NCI-H187 (cell line): ENCODE measurements at regions not wholly inside any gene's neighbourhood (a gene's known extent, or its start where the extent isn't known, plus 50 kb on each side); places are given as distances from the start of the nearest gene placed in this dataset.
A peak's percentile ranks its signal among the peaks of the same experiment; 100 is the strongest.

Experiments
- DNase-seq, 2 experiments: peaks; one replicate each; lab custom pipeline; 2025; lab: John Stamatoyannopoulos, UW

DNA sequence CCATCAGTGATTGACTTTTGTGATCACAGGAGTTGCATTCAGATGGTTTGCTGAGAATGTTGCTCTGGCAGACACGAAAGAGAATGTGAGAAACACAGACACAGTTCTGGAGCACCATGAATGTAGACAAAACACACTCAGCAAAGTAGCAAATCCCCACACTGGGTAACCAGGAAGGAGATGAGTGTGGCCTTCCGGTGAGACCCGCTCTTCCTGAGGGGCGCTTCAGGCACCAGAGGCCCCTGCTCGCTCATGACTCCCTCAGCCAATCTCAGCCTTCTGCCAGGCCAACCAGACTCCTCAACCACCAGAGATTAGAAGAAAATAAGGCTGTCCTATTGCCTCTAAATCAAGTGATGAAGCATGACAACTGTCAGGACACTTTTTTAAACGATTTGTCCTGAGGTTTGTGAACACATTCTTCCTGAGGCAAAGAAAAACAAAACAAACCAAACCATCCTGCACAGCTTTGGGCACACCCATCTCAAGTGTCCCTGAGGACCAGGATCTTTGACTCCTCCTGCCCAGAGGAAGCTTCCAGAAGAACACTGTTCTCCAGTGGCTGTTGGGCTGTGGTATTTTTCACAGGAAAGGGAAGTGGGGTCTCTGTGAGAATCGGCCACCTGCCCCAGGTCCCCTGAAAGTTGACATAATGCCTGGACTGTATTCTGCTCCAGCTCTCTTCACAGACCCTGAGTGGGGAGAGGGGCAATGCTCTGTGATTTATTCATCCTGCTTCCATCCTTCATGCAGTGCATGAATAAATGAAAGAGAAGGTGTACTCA, 152.8 kb downstream of the BCL11A start:
- DNase-seq: no peak

DNA sequence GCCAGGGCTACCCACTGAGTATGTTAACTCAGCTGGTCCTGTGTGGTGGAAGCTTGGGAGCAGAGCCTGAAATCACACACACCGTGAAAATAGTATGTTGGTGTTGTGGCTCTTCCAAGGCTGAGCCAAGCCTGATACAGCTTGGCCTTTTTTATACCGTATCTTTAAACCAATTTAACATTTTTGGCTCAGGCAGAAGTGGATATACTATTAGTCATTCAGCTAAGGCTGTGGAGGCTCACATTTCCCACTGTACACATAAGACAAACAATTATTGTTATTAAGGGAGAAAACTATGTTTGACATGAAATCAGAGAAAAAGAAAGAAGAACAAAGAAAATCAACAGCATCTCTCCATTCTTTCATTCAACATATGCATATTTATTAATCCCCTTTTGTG, 159.0 kb downstream of the BCL11A start:
- DNase-seq: no peak

DNA sequence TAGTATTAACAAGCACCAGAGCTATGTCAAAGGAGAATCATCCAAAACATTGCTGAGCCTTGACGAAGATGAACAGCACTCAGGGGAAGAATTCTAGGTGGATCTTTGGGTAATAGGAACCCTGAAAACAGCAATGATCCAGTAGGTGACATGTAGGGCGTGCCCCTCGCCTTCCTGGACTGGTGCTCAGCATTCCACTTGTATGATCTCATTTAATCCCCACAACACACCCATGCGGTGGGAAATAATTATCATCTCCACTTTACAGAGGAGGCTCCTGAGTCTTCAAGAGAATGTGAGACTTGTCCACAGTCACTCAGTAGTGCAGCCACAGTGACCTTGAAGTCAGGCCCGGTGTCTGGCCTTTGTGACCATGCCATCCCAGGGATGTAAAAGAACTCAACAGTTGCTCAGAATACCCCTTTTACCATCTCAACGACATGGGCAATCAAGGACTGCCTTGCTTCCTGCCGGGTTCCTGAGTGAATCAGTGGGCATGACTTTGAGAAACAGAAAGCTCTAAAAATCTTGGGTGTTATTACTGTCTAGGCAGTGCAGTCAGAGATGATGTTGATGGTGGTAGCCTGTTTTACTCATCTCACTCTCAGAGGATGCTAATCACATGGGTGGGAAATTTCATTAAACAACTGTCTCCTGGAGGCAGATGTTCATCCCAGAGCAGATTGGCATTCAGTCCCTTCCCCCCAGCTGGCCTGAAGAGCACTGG, 161.6 kb downstream of the BCL11A start:
- no peak for DNase-seq

DNA sequence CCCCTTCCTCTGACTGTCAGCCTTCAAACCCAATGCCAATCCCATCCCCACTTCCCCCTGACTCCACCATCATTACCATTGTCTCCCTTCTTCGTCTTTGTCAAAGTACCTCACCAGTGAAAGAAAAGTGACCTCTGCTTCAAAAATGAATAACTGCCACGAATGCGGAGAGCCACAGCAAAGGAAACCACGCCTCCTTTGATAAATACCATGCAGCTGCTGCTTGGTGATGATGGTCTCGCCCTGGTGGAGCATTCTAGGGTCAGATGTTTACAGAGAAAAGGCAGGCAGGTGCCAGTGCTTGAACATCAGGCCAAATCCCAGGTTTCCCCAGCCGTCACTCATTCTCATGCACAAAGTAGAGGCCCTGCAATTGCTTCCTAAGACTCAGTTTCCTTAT, 162.2 kb downstream of the BCL11A start:
- no peak for DNase-seq

DNA sequence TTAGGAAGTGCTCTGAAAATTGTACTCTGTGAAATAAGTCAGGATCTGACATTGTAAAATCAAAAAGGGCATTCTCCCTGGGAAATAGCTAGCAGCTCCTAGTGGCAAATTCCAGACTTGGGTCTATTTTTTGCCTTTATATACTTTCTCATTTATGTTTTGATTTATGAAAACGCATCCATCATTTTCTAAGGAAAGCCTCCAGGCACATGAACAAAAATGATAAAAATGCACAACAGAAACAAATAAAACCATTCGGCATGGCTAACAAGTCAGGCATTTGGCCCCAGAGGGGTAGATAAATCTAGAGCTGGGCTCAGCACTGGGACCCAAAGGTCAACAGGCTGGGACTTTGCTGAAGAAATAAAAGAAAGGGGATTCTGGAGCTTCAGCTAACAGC, 167.0 kb downstream of the BCL11A start:
- no peak for DNase-seq

DNA sequence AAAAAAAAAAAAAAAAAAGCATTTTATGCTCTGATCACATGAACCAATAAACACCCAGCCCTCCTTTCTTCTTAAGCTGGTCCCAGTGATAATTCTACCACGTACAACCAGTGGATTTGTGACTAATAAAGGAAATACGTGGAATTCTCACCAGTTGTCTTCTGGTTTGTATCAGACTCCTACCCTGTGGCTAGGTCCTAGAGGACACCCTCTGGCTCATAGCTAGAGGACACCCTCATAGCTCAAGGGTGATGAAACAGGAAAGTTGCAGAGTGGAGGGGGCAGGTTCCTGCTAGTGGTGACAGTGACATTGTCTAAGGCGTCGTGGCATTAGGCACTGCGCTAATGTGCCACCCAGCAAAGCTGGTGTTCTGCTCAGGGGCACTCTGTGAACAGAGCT, 167.8 kb downstream of the BCL11A start:
- DNase-seq: no peak

DNA sequence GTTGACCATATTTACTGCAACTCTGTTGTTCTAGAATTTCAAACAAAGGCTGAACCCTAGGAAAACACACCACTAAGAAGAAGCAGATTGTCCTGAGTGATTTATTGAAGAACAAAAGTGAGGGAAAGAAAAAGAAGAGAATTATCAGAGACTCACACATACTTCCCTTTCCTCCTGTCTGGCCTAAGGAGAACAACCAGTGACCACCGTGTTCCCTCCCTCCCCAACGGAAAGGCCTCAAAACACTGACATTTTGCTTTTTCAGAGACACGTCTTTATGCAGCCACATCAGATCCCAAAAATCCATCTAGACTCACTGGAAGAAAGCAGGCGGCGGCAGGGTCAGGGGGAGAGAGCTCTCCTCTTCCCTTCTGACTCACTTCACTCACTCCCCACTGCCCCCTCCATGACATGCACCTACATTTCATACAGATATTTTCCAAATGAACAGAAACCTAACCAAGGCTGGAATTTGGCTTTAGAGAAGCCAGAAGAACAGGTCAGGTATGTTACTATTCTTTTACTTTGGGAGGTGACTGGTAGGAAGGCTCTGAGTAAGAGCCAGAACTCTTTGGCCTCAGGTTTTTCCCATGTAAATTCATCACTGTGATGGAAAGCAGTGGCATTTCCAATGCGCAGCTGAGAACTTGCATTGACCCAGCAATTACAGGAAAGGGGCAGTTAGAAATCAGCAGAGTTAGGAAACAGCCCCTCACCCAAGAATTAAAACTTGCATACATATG, 169.9 kb downstream of the BCL11A start:
- DNase-seq: no peak

DNA sequence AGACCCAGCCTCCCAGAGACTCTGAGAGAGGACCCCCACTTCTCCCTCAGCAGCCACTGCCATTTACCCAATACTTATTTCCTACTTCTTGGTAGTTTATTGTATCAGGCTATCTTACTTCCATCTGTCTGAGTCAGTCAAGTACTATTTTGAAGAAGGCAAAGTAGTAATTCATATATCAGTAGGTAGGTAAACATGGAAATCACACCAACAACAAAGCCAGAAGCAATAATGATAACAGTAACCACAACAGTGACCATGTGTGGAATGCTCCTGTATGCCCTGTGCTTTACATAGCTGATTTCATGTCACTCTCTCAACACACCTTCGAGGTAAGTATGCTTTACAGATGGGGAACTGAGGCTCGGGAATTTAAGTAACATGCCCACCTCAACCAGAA, 173.0 kb downstream of the BCL11A start:
- no peak for DNase-seq

DNA sequence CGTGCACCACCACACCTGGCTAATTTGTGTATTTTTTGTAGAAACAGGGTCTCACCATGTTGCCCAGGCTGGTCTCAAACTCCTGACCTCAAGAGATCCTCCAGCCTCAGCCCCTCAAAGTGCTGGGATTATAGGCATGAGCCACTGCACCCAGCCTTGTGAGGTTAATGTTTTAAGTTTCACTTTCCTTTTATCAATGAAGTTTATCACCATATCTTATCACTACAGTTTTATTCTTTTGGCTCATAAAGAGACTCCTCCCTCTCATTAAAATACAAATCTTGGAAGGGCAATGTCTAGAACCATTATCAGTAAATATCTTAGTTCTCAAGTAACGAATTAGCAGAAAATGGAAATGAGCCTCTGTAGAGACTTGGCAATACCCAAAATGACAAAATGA, 173.8 kb downstream of the BCL11A start:
- no peak for DNase-seq

DNA sequence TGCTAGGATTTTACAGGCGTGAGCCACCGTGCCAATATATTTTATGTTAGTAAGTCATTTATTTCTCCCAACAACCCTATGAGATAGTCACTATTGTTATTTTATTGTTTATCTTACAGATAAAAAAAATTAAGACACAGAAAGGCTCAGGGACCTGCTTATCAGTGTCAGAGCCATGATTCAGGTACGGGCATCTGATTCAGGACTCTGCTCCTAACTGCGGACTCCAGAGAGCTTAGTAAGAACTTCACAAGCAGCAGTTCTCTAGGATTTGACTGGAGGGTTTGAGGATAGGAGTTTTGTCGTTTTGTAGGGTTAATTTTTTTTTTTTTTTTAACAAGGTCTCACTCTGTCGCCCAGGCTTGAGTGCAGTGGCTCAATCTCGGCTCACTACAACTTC, 174.2 kb downstream of the BCL11A start:
- no peak for DNase-seq

DNA sequence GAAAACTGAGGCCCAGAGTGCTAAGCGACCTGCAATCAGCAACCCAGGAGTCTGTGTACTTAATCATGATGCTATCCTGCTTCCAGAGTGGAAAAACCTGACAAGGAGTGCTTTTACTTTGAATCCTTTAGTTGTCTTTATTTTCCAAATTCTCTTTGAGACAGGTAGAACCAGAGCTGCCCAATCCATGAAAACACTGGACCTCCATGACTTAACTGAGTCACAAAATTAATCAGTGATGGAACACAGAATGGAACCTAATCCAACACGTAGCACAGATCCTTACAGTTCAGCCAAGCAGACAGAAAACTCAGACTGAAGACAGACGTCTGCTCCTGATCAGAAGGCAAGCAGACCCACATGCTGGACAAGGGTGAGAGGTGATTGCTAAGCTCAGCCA, 175.6 kb downstream of the BCL11A start:
- DNase-seq: no peak

DNA sequence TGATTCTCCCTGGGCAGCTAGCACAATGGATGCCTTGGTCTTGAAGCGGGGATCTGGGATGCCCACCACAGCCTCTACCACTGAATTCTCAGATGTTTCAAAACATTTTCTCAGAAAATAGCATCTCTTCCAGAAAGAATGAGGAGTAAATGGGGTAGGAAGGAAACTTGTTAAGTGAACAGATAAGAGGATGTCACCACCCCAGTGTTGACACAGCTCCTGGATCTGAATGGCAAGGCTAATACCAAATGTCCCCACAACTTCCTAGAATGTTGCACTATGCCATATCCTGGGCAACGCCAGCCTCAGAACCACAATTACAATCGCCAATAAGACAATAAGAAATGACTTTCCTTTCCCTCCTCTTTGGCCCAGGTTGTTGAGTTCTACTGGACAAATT, 177.2 kb downstream of the BCL11A start:
- no peak for DNase-seq

DNA sequence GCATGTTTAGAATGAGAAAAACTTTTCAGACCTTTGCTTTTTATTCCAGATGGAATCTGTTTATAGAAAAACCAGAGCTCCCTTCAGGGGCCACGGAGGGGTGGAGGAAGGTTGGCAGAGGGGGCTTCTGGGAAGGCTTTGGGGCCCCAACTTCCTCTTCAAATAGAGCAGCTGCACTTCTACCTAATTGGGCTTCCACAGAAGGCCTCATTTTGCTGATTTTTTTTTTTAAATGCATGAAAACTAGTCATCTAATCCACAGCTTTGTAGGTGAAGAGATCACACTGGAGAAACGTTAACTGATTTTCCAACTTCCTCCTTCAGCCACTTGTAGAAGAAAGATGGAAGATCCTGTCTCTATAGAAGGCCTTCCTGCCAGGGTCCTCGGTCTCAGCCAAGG, 181.8 kb downstream of the BCL11A start:
- DNase-seq: no peak

DNA sequence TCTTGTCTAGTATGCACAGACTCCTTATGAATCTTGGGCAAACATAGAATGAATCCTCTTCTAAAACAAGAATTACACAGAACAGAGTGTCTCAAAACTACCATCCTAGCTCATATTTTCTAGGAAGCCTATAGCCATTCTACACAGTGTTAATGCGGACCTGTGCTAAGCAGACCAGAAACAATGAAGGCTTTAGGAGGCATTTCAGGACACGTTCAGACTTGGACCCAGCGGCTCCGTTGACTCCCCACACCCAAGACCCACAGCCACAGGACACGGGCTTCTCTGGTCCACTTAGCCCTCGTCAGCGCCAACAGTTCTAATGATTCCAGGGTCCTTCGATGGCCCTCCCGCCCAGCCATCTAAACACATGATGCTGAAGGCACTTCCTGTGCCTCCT, 182.2 kb downstream of the BCL11A start:
- no peak for DNase-seq

DNA sequence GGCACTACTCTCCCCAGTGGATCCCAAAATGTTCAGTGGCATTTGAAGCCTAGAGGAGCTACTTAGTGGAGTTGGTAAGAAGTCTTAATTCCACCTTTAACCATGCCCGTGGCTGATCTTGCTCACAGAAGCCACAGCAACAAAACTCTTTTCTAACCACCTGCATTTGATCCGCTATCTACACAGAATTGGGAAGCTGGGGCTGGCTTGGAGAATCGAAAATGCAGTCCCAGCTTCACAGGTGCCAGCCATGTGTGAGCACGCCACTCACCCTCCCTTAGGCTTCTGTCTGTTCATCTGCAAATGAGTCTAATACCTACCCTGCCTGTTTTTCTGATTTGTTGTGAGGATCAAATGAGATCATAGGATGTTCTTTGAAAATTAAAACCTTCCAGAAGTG, 182.6 kb downstream of the BCL11A start:
- DNase-seq: no peak

DNA sequence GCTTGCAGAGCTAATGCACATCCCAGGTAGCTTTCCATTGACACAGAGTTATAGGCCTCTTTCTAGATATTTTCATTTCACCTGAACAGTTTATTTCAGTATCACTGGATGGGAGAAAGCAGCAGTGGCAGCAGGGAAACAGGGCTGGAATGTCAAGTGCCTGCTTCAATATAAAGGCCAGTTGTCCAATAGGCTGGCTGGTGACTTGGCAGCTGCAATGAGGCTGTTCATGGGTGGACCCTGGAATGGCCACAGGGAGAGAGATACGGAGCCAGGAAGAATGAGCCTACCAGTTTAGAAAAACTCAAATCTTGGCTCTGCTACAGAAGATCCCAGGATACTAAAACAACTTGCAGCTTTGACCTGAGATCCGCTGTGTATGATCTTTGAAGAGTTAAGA, 185.0 kb downstream of the BCL11A start:
- no peak for DNase-seq

DNA sequence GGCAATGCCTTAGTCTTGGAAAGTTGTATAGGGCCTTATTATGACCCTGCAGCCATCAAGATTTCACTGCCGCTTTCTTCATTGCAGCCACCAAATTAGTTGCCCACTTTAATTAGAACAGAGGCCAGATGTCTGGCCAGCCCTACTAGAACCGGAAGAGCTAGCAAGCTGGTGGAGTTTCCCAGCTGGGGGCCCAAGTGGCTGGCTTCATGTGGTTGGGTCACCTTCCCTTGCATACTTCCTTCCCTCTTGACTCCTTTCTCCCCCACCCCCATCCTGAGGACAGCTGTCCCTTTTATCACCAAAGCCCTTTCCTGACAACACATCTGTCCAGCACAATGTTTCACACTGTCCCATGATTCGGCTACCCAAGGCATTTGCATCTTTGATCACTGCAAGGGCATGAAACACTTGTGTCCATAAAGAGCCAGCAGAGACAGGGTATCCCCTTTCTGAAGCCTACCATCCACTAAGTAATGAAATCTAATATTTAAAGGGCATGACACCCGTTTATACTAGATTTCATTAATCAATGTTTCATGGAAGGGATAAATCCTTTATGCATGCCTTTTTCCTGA, 187.2 kb downstream of the BCL11A start:
- DNase-seq: no peak

DNA sequence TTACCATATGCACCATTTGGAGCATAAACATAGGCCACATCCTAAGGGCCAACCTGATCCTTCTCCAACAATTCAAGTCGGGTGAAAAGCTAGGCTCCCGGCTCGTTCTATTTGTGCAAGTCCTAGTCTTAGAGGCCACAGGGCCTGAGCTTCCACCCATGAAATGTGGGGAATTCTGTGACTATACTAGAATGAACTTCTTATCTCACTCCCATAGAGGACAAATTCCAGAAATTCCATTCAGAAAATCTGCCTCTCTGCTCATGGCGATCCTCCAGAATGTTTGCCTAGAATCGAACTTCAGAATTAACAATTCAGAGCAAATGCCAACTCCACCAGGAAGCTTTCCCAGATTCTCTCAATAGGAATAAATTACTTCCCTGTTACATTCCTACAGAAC, 187.9 kb downstream of the BCL11A start:
- no peak for DNase-seq

DNA sequence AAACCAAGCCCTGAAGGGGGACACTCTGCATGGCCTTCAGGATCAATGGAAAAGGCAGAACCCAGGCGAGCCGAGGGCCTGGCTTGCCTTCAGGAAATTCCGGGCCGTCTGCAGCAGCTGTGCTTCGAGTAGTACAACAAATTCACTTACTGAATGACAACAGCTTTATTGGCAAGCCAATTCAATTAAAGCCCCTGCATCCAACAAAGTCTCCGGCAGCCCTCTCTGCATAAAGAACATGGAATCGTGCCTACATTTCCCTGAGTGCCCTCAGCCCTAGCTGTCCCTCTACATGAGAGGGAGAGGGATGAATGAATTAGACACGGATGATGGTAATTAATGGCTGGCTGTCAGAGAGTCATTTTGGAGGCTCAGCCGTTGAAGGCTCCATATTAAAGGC, 189.0 kb downstream of the BCL11A start:
- DNase-seq: no peak

DNA sequence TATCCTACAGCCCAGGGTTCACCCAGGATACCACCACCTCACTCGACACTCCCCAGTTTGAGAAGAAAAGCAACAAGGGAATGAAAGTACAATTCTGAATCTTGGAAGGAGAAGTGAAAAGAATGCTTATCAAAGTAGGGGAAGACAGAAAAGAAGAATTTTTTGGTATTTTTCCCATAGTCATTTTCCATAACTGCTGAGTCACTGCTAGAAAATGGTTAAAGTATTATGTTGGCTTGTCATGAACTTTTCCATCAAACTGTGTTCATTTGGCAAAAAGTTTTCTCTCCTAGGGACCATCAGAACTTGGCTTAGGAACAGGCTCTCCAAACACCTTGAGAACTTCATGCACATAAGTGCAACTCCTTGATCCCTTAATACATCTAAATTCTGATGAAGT, 192.0 kb downstream of the BCL11A start:
- DNase-seq: no peak

DNA sequence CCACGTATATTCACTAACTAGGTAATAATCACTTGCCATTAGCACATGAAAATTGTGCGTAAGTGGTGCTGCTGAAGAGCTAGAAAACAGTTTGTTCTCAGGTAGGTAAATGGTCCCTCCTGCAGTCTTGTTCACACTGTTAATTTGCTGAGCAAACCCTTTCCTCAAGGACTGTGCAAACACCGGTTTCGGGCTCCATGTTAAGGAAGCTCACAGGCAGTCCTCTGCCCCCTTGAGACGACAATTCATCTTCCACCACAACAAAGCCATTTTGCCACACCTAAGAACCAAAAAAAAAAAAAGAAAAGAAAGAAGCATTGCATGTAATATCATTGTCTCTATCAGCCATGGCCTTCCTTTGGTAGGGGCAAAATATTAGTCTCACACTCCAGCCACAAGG, 193.9 kb downstream of the BCL11A start:
- peak in 1 of 2 experiments; percentile 39 for DNase-seq

DNA sequence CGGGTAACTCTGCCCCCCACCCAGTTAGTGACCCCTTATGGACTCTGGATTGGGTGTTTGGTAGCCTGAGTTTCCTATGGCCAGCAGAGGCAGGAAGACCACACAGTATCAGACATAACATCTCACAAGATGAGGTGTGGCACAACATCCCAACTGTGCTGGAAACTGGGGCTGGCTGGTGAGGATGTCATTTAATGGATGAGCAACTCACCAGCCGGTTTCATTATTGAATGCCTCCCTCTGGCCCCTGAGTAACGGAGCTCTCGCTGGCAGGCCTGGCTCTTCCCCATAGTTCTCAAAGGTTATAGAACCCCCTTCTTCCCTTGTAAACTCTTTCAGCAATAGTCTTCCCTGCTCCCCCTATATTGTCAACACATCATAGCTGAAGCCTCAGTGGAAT, 195.0 kb downstream of the BCL11A start:
- DNase-seq: no peak

DNA sequence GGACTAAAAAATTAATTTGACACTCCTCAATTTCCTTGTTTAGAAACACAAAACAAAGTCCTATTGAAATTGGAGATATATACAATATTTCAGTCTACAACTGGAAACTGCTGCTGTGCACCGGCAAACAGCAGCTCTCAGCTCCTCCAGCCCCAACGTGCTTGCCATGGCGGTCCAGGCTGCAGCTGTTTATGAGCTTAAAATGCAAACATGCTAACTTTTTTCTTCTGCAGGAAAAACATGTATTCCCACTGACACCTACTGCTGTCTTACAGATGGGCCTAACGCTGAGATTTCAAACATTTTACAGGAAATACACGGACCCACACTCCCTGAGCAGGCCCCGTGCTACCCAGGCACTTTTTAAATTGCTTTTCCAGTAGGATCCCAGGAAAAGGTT, 195.5 kb downstream of the BCL11A start:
- DNase-seq: no peak
